Body of pancreas (tissue), 4 donors: ENCODE measurements at regions not wholly inside any gene's neighbourhood (a gene's known extent, or its start where the extent isn't known, plus 50 kb on each side); places are given as distances from the start of the nearest gene placed in this dataset.

ENCODE experiments used
- POLR2A ChIP-seq, 3 donors: fragments of 450-650 bp; IDR thresholded peaks; one replicate each; pipeline ENCODE4 v1.6.1; 2016; ENCODE audit warnings: antibody characterized with exemption in 3 of 3, mild to moderate bottlenecking in 2 of 3
- TF ChIP-seq, protein P1 (sequence below), 7 experiments: fragments of 450-650 bp in 4 of 7; fragments of 200-600 bp in 3 of 7; sonication (generic) in 3 of 7; IDR thresholded peaks; one replicate each; pipeline ENCODE4 v1.5.1; 2016 to 2019; ENCODE audit warnings: antibody characterized with exemption in 7 of 7

DNA sequence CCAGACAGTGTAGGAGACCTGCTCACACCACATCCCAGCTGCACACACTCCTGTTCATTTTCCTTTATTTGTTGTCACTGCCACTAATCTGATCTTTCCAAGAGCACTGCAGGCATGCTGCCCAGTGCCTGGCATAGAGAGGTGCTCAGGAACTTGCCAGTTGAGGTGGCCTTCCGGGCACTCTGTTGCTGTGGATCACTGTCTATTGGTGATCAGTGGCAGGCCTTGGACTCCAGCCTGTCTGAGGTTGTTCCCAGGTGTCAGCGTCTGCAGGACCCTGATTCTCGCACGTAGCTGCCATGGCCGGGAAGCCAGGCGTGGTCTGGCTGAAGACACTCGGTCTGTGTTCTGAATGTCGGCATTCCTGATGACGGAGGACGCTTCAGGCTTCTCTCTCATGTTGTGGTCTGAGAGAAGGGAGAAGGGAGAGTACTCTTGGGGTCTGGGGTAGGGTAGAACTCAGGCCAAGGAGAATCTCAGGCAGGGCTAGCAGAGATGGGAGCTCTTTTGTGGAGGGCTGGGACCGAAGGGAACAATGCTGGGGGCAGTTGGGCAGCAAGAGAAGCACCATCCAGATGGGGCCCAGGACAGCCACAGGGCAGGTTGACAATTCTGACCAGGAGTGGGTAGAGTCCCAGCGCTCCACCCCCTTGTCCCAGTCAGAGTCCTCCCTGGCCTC, 240.9 kb downstream of the MYCN start:
- TF ChIP-seq, protein P1, sequence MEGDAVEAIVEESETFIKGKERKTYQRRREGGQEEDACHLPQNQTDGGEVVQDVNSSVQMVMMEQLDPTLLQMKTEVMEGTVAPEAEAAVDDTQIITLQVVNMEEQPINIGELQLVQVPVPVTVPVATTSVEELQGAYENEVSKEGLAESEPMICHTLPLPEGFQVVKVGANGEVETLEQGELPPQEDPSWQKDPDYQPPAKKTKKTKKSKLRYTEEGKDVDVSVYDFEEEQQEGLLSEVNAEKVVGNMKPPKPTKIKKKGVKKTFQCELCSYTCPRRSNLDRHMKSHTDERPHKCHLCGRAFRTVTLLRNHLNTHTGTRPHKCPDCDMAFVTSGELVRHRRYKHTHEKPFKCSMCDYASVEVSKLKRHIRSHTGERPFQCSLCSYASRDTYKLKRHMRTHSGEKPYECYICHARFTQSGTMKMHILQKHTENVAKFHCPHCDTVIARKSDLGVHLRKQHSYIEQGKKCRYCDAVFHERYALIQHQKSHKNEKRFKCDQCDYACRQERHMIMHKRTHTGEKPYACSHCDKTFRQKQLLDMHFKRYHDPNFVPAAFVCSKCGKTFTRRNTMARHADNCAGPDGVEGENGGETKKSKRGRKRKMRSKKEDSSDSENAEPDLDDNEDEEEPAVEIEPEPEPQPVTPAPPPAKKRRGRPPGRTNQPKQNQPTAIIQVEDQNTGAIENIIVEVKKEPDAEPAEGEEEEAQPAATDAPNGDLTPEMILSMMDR (IDR thresholded peaks at IDR 0.05), result no peak
- TF ChIP-seq POLR2A (IDR thresholded peaks at IDR 0.05), result no peak
